IMR-90 (cell line): ENCODE measurements at regions not wholly inside any gene's neighbourhood (a gene's known extent, or its start where the extent isn't known, plus 50 kb on each side); places are given as distances from the start of the nearest gene placed in this dataset.

Experiments used
- ATAC-seq: fragments of 200-7000 bp; cut with Tn5 transposase; 2 replicates; pipeline ENCODE4 v1.9.1; 2020; ENCODE audit warnings: low read depth, mild to moderate bottlenecking, moderate library complexity
- BruUV-seq: library from RNA; stranded (reverse); fragments of 400-500 nt; replicated peaks from 2 replicates; lab custom pipeline; 2021; lab: Mats Ljungman, UMichigan
- CTCF ChIA-PET: fragments of 300-600 bp; formaldehyde crosslinking; extraction: SDS; loops from one replicate; lab custom pipeline; 2021; ENCODE audit warnings: antibody characterized with exemption; lab: Yijun Ruan, JAX
- POLR2A ChIA-PET: fragments of 300-600 bp; sonication (Branson Sonifier 250); formaldehyde crosslinking; loops from one replicate; lab custom pipeline; 2022; ENCODE audit warnings: antibody characterized with exemption; ENCODE audit not compliant: unreplicated experiment; lab: Charles Lee
- DNase-seq: peaks from one replicate; pipeline ENCODE4 v3.0.0; 2013
- H2AFZ ChIP-seq: replicated peaks from 2 replicates; pipeline ENCODE3; 2013; ENCODE audit warnings: low read length, mild to moderate bottlenecking; ENCODE audit not compliant: poor library complexity
- H2AK5ac ChIP-seq: 2 replicates; pipeline ENCODE4 v1.6.1; 2013; ENCODE audit warnings: low read depth, low read length, inconsistent platforms
- H2AK9ac ChIP-seq: replicated peaks from 2 replicates; pipeline ENCODE3; 2013; ENCODE audit warnings: mild to moderate bottlenecking, low read depth, low read length, moderate library complexity; ENCODE audit not compliant: poor library complexity
- H2BK120ac ChIP-seq: 2 replicates; pipeline ENCODE4 v1.6.1; 2013; ENCODE audit warnings: low read depth, low read length, inconsistent platforms
- H2BK15ac ChIP-seq: 3 replicates; pipeline ENCODE4 v1.6.1; 2013; ENCODE audit warnings: low read depth, low read length, inconsistent platforms
- H2BK20ac ChIP-seq: 2 replicates; pipeline ENCODE4 v1.6.1; 2013; ENCODE audit warnings: low read depth, mild to moderate bottlenecking, inconsistent platforms, low read length, moderate library complexity
- H2BK5ac ChIP-seq: 2 replicates; pipeline ENCODE4 v1.6.1; 2013; ENCODE audit warnings: mild to moderate bottlenecking, low read depth, low read length, inconsistent platforms; ENCODE audit not compliant: poor library complexity, severe bottlenecking
- H3K14ac ChIP-seq: replicated peaks from 2 replicates; pipeline ENCODE4 v1.6.1; 2013; ENCODE audit warnings: low read depth, low read length, inconsistent platforms
- H3K18ac ChIP-seq: 2 replicates; pipeline ENCODE4 v1.6.1; 2013; ENCODE audit warnings: low read depth, low read length, control low read depth
- H3K23ac ChIP-seq: 2 replicates; pipeline ENCODE4 v1.6.1; 2013; ENCODE audit warnings: low read depth, low read length, inconsistent platforms
- H3K27ac ChIP-seq: 2 replicates; pipeline ENCODE4 v1.5.1; 2013; ENCODE audit warnings: mild to moderate bottlenecking, control low read depth, low read length; ENCODE audit not compliant: insufficient read depth
- H3K27me3 ChIP-seq: 2 replicates; pipeline ENCODE4 v1.6.1; 2013; ENCODE audit warnings: low read length; ENCODE audit not compliant: control insufficient read depth, insufficient read depth
- H3K36me3 ChIP-seq: 2 replicates; pipeline ENCODE4 v1.6.1; 2013; ENCODE audit warnings: low read length, mixed read lengths; ENCODE audit not compliant: control insufficient read depth, insufficient read depth
- H3K4ac ChIP-seq: 2 replicates; pipeline ENCODE4 v1.6.1; 2013; ENCODE audit warnings: low read depth, low read length, inconsistent platforms
- H3K4me1 ChIP-seq: 2 replicates; pipeline ENCODE4 v1.6.1; 2013; ENCODE audit warnings: low read length, mixed read lengths; ENCODE audit not compliant: control insufficient read depth, insufficient read depth
- H3K4me2 ChIP-seq: 2 replicates; pipeline ENCODE4 v1.6.1; 2013; ENCODE audit warnings: low read depth, mild to moderate bottlenecking, control low read depth, low read length, moderate library complexity
- H3K4me3 ChIP-seq: 2 replicates; pipeline ENCODE4 v1.5.1; 2013; ENCODE audit warnings: low read depth, mild to moderate bottlenecking, control low read depth, low read length, moderate library complexity; ENCODE audit not compliant: insufficient read depth
- H3K56ac ChIP-seq: 2 replicates; pipeline ENCODE4 v1.6.1; 2013; ENCODE audit warnings: low read length, inconsistent platforms; ENCODE audit not compliant: insufficient read depth; ENCODE audit errors: extremely low read depth
- H3K79me1 ChIP-seq, 2 experiments: 2 replicates each; pipeline ENCODE4 v1.6.1; 2013; ENCODE audit warnings: low read length in 2 of 2, inconsistent platforms in 1 of 2, low read depth in 1 of 2
- H3K9ac ChIP-seq: 2 replicates; pipeline ENCODE4 v1.6.1; 2013; ENCODE audit warnings: low read depth, low read length, control low read depth
- H3K9me1 ChIP-seq: 2 replicates; pipeline ENCODE4 v1.6.1; 2013; ENCODE audit warnings: low read length, inconsistent platforms; ENCODE audit not compliant: insufficient read depth
- H3K9me3 ChIP-seq: 2 replicates; pipeline ENCODE4 v1.6.1; 2013; ENCODE audit warnings: low read length; ENCODE audit not compliant: control insufficient read depth, insufficient read depth
- H4K20me1 ChIP-seq: 2 replicates; pipeline ENCODE4 v1.6.1; 2013; ENCODE audit warnings: low read length, inconsistent platforms; ENCODE audit not compliant: insufficient read depth
- H4K5ac ChIP-seq: 2 replicates; pipeline ENCODE4 v1.6.1; 2013; ENCODE audit warnings: mild to moderate bottlenecking, low read depth, low read length, control low read depth
- H4K8ac ChIP-seq, 2 experiments: 2 replicates each; pipeline ENCODE4 v1.6.1; 2013; ENCODE audit warnings: low read depth in 2 of 2, low read length in 2 of 2, control low read depth in 1 of 2, inconsistent platforms in 1 of 2
- H4K91ac ChIP-seq: 2 replicates; pipeline ENCODE4 v1.6.1; 2013; ENCODE audit warnings: low read depth, low read length, inconsistent platforms; ENCODE audit not compliant: insufficient read depth
- BHLHE40 ChIP-seq: fragments of 150-350 bp; IDR thresholded peaks from 2 replicates; pipeline ENCODE4 v1.6.1; 2016; ENCODE audit warnings: mild to moderate bottlenecking, low read depth, low read length
- CEBPB ChIP-seq: IDR thresholded peaks from 2 replicates; pipeline ENCODE4 v1.6.1; 2012; ENCODE audit warnings: low read depth, low read length, improper control_type of control experiment
- CHD1 ChIP-seq: IDR thresholded peaks from 2 replicates; pipeline ENCODE4 v1.6.1; 2012; ENCODE audit warnings: low read depth, low read length, improper control_type of control experiment
- ELK1 ChIP-seq: fragments of 150-350 bp; IDR thresholded peaks from 2 replicates; pipeline ENCODE4 v1.6.1; 2016; ENCODE audit warnings: low read depth, mild to moderate bottlenecking, low read length, moderate library complexity, borderline replicate concordance
- FOS ChIP-seq: fragments of 150-350 bp; IDR thresholded peaks from 2 replicates; pipeline ENCODE4 v1.6.1; 2016; ENCODE audit warnings: low read depth, low read length
- MAFK ChIP-seq: IDR thresholded peaks from 2 replicates; pipeline ENCODE4 v1.6.1; 2012; ENCODE audit warnings: low read depth, low read length, improper control_type of control experiment
- MAZ ChIP-seq: IDR thresholded peaks from 2 replicates; pipeline ENCODE4 v1.6.1; 2012; ENCODE audit warnings: low read depth, mild to moderate bottlenecking, low read length, improper control_type of control experiment, moderate library complexity, borderline replicate concordance
- MXI1 ChIP-seq: IDR thresholded peaks from 2 replicates; pipeline ENCODE4 v1.6.1; 2012; ENCODE audit warnings: low read depth, mild to moderate bottlenecking, low read length, moderate library complexity, borderline replicate concordance
- NFE2L2 ChIP-seq: fragments of 150-350 bp; IDR thresholded peaks from 2 replicates; pipeline ENCODE4 v1.6.1; 2016; ENCODE audit warnings: low read depth, mild to moderate bottlenecking, low read length
- POLR2A ChIP-seq: IDR thresholded peaks from 2 replicates; pipeline ENCODE4 v1.6.1; 2012; ENCODE audit warnings: mild to moderate bottlenecking, low read depth, low read length
- RAD21 ChIP-seq: IDR thresholded peaks from 2 replicates; pipeline ENCODE4 v1.6.1; 2012; ENCODE audit warnings: low read length, improper control_type of control experiment
- RCOR1 ChIP-seq: IDR thresholded peaks from 2 replicates; pipeline ENCODE4 v1.6.1; 2012; ENCODE audit warnings: mild to moderate bottlenecking, low read length, improper control_type of control experiment; ENCODE audit not compliant: insufficient replicate concordance
- RFX5 ChIP-seq: IDR thresholded peaks from 2 replicates; pipeline ENCODE4 v1.8.0; 2012; ENCODE audit warnings: low read depth, mild to moderate bottlenecking, low read length, moderate library complexity
- SMC3 ChIP-seq: fragments of 150-350 bp; IDR thresholded peaks from 2 replicates; pipeline ENCODE4 v1.6.1; 2016; ENCODE audit warnings: low read depth, mild to moderate bottlenecking, antibody characterized with exemption, low read length, moderate library complexity
- WGBS, 2 experiments: methylation state at CpG; one replicate each; pipeline versions ENCODE4 v1.1.5 to v1.1.7; 2013; ENCODE audit warnings: missing lambda C conversion rate in 2 of 2; ENCODE audit not compliant: insufficient read length in 1 of 2; ENCODE audit errors: extremely low coverage in 2 of 2; 5-methylcytosine and 5-hydroxymethylcytosine counted together
- dilution Hi-C: fragments of 300-500 bp; cut with HindIII; formaldehyde crosslinking; loops from one replicate; pipeline ENCODE4 v1.14.3; 2018; ENCODE audit warnings: low sequenced_read_pairs; ENCODE audit not compliant: unreplicated experiment
- in situ Hi-C: fragments of 300-500 bp; cut with MboI; formaldehyde crosslinking; loops from 3 replicates; pipeline ENCODE4 v1.14.3; 2019; ENCODE audit warnings: low sequenced_read_pairs, inconsistent platforms, mixed read lengths
- intact Hi-C: fragments of 100-400 bp; cut with micrococcal nuclease; formaldehyde crosslinking; loops from 2 replicates; pipeline ENCODE4 v1.10.0; 2022
- TF ChIP-seq, protein P1 (sequence below): fragments of 150-350 bp; IDR thresholded peaks from 2 replicates; pipeline ENCODE4 v1.6.1; 2017; ENCODE audit warnings: mild to moderate bottlenecking, antibody characterized with exemption, low read length, low read depth
- TF ChIP-seq, protein P2 (sequence below): conservative IDR thresholded peaks from 2 replicates; pipeline ENCODE4 v1.5.1; 2012; ENCODE audit warnings: mild to moderate bottlenecking, low read depth, low read length, improper control_type of control experiment

GRCh38 chr14:85390236-85390635 is 139.7 kb upstream of the FLRT2 start:
- H2AK9ac ChIP-seq = no peak overlapping the region
- H2AK5ac ChIP-seq = no peak overlapping the region
- ATAC-seq = no peak
- no peak overlapping the region for H2BK20ac ChIP-seq
- H2AFZ ChIP-seq = no peak overlapping the region
- H3K14ac ChIP-seq = no peak overlapping the region
- no peaks in the 10 kb centered on the region for H3K9me1 ChIP-seq
- H4K5ac ChIP-seq = no peak overlapping the region
- no peaks in the 10 kb centered on the region for H3K27me3 ChIP-seq
- H3K36me3 ChIP-seq = no peaks in the 10 kb centered on the region
- H3K4me3 ChIP-seq = no peak overlapping the region
- H2BK120ac ChIP-seq = no peak overlapping the region
- ChIA-PET CTCF (no interaction called here), POLR2A (no interaction called here)
- H3K23ac ChIP-seq = no peak overlapping the region
- H4K8ac ChIP-seq = no peak overlapping the region
- no peak overlapping the region for H4K91ac ChIP-seq
- no peak overlapping the region for H3K27ac ChIP-seq
- H3K56ac ChIP-seq = no peak overlapping the region
- H2BK15ac ChIP-seq = no peak overlapping the region
- no TSS peak for BruUV-seq
- in situ Hi-C loops = no loop called here
- H3K4me1 ChIP-seq = no peaks in the 10 kb centered on the region
- no peak overlapping the region for H3K4ac ChIP-seq
- WGBS, 2 experiments = no CpG with 5 or more reads among the region's 5 CpGs
- no peaks in the 10 kb centered on the region for H3K9me3 ChIP-seq
- intact Hi-C loops = no loop called here
- H4K20me1 ChIP-seq = no peaks in the 10 kb centered on the region
- no peaks in the 10 kb centered on the region for H3K79me1 ChIP-seq
- H2BK5ac ChIP-seq = no peak overlapping the region
- H3K4me2 ChIP-seq = no peak overlapping the region
- dilution Hi-C loops = no loop called here
- DNase-seq = no peak
- H3K9ac ChIP-seq = no peak overlapping the region
- no peak overlapping the region for H3K18ac ChIP-seq
- TF ChIP-seq CHD1 (no peak), RCOR1 (no peak), FOS (no peak), CEBPB (no peak), RFX5 (no peak), MXI1 (no peak), MAZ (no peak), ELK1 (no peak), BHLHE40 (no peak), SMC3 (no peak), RAD21 (no peak), POLR2A (no peak), MAFK (no peak), NFE2L2 (no peak)
- TF ChIP-seq, protein P1, sequence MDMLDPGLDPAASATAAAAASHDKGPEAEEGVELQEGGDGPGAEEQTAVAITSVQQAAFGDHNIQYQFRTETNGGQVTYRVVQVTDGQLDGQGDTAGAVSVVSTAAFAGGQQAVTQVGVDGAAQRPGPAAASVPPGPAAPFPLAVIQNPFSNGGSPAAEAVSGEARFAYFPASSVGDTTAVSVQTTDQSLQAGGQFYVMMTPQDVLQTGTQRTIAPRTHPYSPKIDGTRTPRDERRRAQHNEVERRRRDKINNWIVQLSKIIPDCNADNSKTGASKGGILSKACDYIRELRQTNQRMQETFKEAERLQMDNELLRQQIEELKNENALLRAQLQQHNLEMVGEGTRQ = no peak
- TF ChIP-seq, protein P2, sequence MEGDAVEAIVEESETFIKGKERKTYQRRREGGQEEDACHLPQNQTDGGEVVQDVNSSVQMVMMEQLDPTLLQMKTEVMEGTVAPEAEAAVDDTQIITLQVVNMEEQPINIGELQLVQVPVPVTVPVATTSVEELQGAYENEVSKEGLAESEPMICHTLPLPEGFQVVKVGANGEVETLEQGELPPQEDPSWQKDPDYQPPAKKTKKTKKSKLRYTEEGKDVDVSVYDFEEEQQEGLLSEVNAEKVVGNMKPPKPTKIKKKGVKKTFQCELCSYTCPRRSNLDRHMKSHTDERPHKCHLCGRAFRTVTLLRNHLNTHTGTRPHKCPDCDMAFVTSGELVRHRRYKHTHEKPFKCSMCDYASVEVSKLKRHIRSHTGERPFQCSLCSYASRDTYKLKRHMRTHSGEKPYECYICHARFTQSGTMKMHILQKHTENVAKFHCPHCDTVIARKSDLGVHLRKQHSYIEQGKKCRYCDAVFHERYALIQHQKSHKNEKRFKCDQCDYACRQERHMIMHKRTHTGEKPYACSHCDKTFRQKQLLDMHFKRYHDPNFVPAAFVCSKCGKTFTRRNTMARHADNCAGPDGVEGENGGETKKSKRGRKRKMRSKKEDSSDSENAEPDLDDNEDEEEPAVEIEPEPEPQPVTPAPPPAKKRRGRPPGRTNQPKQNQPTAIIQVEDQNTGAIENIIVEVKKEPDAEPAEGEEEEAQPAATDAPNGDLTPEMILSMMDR = no peak
